NCI-H146 (cell line): ENCODE measurements at regions not wholly inside any gene's neighbourhood (a gene's known extent, or its start where the extent isn't known, plus 50 kb on each side); places are given as distances from the start of the nearest gene placed in this dataset.

Source experiments
- DNase-seq: peaks from one replicate; lab custom pipeline; 2025; lab: John Stamatoyannopoulos, UW

DNA sequence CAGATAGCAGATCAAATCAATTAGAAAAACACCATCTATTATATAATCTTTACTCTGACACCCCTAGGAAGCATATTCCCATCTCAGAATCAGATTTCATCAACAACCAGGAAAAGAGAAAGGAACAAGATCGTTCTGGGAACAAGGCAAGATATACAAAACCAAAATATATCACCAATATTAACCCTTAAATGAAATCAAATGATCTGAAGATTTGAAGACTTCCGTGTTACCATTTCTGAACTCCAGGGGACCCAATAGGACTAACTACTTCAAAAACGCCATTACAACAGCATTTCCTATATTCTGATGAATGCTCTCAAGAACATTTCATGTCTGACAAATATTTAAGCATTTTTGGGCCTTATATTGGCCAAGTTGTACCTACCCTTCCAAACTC, 624.2 kb upstream of the ZFHX3 start:
- DNase-seq, result no peak

DNA sequence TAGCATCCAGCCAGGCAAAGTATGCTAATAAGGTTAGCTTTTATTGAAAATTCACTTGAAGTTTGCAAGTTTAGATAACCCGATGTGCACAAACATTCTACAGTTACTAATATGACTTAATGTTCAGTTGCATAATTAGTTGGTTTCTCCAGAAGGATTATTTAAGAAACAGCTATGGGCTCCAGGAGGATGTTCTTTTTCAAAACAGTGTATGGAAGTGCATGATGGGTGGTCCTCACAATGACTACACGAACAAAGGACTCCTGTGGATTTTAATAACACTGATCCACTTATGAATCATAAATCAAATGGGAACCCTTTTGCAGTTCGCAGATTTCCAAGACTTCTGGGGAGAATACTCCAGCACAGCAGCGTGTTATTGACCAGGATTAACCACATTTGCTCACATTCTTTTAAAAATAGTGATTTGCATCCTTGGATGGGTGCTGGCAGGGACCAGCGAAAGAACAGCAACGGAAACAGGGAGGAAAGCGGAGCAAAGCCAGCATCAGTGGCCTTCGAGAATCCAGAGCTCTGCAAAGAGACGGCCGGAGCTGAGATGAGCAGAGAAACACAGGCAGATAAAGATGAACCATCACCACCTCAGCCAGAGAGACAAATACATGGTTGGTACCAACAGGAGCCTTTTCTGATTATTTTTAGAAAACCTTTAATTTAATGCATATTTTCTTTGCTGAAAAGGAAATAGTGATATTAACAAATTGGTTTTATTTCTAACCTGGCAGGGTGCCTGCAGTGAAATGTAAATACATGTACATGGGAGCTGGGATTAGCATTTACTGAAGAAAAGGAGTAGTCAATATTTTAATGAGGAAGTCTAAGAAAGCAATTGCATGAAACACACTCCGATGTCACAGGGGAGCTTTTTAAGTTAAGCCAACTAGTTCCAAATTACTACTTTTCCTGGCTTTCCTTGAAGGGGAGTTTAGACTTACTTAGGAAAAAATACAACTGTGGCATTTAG, 623.2 kb upstream of the ZFHX3 start:
- DNase-seq, result no peak

- no peak for DNase-seq
Measured at GRCh38 chr16:73669535-73670274, 621.8 kb upstream of the ZFHX3 start.

- no peak for DNase-seq
Measured at GRCh38 chr16:73663720-73664119, 615.8 kb upstream of the ZFHX3 start.

- no peak for DNase-seq
Measured at GRCh38 chr16:73636196-73636595, 588.3 kb upstream of the ZFHX3 start.

GRCh38 chr16:73629011-73629410, 581.1 kb upstream of the ZFHX3 start:
- no peak for DNase-seq

DNA sequence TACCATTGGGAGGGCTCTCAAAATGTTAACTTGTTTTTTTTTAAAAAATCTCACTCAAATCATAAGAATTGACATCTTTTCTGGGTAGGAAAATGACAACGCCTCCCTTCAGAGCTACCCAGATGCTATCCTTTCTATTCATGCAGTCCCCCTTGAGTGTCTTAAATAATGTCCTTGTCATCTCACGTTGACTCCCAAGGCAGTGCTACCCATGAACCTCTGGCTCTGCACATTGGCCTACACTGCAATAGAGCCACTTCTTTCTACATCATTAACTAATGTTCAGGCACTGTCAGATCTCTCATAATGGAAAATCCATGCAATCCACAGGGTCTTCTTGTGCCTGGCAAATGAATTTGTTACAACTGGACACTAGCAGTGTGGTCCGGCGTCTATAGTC, 569.8 kb upstream of the ZFHX3 start:
- no peak for DNase-seq

DNA sequence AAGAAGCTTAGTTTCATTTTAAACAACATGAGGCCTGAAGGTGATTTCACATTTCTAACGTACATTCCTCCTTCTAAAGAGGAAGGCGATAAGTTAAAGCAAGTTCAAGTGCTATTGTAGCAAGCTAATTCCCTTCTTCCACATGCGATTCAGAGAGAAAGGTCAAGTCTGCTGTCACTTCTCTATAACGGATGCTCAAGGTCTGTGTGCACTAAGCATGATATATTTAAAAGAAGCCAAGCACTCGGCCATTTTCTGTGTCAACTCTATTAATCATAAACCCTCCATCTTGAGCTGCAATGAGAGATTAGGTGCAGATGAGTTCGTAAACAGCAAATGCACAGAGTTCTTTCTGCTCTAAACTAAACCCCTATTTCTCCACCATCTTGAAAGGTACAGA, 568.8 kb upstream of the ZFHX3 start:
- no peak for DNase-seq

DNA sequence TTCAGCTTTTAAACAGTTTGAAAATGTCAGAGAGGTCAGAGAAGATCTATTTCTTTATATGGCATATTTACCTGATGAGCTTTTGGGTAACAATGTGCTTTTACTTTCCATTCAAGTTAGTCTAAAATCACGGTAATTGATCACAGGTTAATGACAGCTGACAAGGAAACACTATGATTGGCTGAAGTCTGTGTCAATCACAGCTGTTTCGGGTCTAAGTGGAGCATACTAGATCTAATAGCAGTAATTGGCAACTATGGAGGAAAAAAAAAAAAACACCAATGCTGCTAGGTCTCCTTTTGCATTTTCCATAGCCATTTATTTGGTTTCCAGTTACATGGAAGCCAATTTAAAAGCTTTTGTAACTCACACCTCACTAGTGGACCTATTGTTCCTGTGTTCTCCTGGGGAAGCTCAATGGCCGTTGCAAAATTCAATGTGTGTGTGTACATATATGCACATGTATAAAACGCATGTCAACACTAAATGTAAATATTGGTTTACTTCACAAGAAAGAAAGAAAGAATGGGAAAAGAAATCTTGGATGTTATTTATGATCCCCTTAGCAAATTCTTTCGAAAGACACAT, 568.3 kb upstream of the ZFHX3 start:
- no peak for DNase-seq

GRCh38 chr16:73615071-73615940, 567.4 kb upstream of the ZFHX3 start:
- no peak for DNase-seq

GRCh38 chr16:73614131-73614530, 566.2 kb upstream of the ZFHX3 start:
- no peak for DNase-seq

GRCh38 chr16:73610605-73611156, 562.8 kb upstream of the ZFHX3 start:
- DNase-seq, result no peak

- DNase-seq, result no peak
Measured at GRCh38 chr16:73610160-73610559, 562.2 kb upstream of the ZFHX3 start.

- no peak for DNase-seq
Measured at GRCh38 chr16:73608911-73609310, 561.0 kb upstream of the ZFHX3 start.

DNA sequence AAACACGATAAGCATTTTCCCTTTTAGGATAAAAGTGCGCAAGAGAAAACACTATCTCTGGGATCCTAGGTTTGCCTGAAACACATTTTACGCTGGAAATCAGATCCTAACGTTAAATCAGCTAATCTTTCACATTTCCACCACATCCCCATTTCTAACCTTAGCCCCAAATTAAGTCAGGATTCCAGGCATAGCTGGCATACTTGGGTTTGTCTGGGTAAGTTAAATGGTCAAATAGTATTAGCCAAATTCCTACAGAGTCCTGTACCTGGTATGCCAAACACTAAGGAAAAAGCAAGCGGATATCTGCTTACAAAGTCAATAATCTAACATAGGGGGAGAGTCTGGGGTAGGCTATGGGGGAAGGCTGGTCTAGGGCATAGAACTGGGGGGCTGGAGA, 557.4 kb upstream of the ZFHX3 start:
- DNase-seq, result no peak

DNA sequence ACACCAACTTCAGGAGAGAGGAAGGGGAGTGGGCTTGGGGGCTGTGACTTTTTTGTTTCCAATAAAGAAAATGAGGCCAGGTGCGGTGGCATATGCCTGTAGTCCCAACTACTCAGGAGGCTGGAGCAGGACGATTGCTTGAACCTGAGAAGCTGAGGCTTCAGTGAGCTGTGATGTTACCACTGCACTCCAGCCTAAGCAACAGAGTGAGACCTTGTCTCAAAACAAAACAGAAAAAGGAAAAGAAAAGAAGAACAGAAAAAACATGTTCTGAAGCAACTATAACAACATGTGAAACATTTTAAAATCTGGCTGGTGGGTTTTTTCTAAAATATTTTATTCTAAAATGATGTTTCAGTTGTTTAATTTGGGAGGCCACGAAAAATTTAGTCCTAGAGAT, 554.0 kb upstream of the ZFHX3 start:
- no peak for DNase-seq

DNA sequence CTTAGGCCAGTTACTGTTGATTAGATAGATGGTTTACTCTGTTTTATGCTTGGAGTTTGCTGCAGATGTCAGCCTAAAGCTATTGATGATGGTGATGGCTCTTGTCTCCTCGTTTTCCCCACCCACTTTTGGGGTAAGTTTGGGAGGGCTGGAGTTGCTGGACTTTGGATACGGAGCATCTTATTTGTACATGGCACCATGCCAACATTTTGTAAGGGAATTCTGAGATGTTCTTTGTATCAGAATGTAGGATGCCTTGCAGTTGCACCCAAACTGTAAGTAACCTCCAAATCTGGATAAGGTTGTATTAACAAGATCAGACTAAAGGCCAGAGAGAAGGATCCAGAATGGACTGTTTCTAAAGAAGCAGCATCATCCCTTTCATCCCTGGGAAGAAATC, 551.9 kb upstream of the ZFHX3 start:
- no peak for DNase-seq

DNA sequence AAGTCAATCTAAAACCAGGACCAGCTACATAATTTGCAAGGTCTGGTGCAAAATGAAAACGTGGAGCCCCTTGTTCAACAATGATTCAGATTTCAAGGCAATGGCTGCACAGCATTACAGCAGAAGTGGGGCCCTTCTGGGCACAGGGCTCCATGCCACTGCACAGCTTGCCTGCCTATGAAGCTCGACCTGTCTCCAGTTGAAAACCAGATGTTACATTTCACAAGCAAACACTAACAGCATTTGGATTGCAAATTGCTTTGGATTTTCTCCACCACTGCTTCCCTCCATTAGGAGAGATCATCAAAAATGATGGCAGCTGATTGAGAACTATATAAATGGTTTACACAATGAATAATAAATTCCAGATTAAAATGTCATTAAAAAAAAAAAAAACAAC, 551.4 kb upstream of the ZFHX3 start:
- DNase-seq, result no peak

DNA sequence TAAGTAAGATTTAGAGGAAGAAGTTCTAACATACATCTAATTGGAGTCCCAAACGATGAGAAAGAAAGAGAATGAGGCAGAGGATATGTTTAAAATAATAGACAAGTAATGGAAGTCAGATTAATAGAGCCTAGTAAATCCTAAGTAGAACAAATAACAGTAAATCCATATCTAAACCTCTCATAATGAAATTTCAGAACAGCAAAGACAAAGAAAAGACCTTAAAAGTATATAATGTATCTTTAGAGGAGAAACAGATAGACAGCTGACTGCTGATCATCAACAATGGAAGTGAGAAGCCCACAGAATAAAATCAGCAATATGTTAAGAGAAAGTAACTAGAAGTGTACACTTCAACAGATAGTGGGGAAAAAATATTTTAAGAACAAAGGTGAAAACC, 536.2 kb upstream of the ZFHX3 start:
- DNase-seq, result no peak

- no peak for DNase-seq
Measured at GRCh38 chr16:73572135-73572828, 524.4 kb upstream of the ZFHX3 start.
